Sigmoid colon (tissue), 4 donors: ENCODE measurements at regions not wholly inside any gene's neighbourhood (a gene's known extent, or its start where the extent isn't known, plus 50 kb on each side); places are given as distances from the start of the nearest gene placed in this dataset.

Experiments
- CTCF ChIP-seq, 4 experiments: fragments of 450-650 bp in 3 of 4; fragments of 200-600 bp in 1 of 4; IDR thresholded peaks; one replicate each; pipeline ENCODE4 v1.5.1; 2016 to 2019; ENCODE audit warnings: antibody characterized with exemption in 4 of 4, mild to moderate bottlenecking in 3 of 4, moderate library complexity in 2 of 4
- POLR2AphosphoS5 ChIP-seq, 4 donors: sonication (generic); formaldehyde crosslinking; IDR thresholded peaks; one replicate each; pipeline ENCODE4 v1.6.1; 2017; ENCODE audit warnings: antibody characterized with exemption in 4 of 4

GRCh38 chr21:28025111-28025510 is 967.6 kb downstream of the LTN1 start:
- TF ChIP-seq CTCF (IDR thresholded peaks at IDR 0.05) (no peak), POLR2AphosphoS5 (IDR thresholded peaks at IDR 0.05) (no peak)
